ENCODE measurements at regions not wholly inside any gene's neighbourhood (a gene's known extent, or its start where the extent isn't known, plus 50 kb on each side); places are given as distances from the start of the nearest gene placed in this dataset.

DNA sequence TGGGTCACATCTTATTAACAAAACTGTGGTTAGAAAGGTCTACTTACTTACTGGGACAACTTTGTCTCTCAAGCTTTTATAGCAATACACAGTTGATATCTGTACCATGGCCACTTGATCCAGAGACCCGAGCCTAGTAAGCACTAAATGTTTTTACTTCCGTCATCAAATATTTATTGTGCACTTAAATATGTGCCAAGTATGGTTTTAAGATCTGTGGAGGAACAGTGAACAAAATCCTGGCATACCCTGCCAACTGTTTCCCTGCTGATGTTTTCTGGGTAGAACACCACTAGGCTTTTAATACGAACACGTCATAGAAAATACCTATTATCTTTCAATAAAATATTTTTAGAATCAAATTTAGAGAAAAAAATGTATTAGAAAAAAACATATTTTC, 574.8 kb downstream of the HACE1 start:
- no peaks in the 10 kb centered on the region for H3K9me3 ChIP-seq (ENCODE audit: low read length)
- in situ Hi-C loops (cut with HindIII; ENCODE audit: extremely low pct_ligation_motif_present, low pct_unique_long_range_greater_than_20kb), result no loop called here
- no peak overlapping the region for H3K9ac ChIP-seq (ENCODE audit: insufficient read depth, low read depth, low read length)
- H3K36me3 ChIP-seq (replicated peaks in 1 of 2; ENCODE audit: control insufficient read depth in 1 of 2, insufficient read depth in 2 of 2, low read length in 2 of 2), result no peaks in the 10 kb centered on the region
- H3K4me3 ChIP-seq (replicated peaks in 1 of 3; ENCODE audit: insufficient read depth in 1 of 3, low read depth in 2 of 3, low read length in 3 of 3), result no peak overlapping the region
- CTCF ChIA-PET (ENCODE audit: low intra/inter-chr PET ratio, low total read pairs), result no interaction called here
- no peak overlapping the region for H3K27ac ChIP-seq (ENCODE audit: extremely low read length, insufficient read depth, low read length)
- FAIRE-seq, result no peak
- no peak for ATAC-seq
- BruUV-seq (replicated peaks), result no TSS peak
- TF ChIP-seq MAFK (conservative IDR thresholded peaks at IDR 0.05 in 1 of 2, IDR thresholded peaks at IDR 0.05 in 1 of 2; ENCODE audit: low read length in 2 of 2) (peak in 1 of 2 experiments; percentile 44; a peak in 2 of 4 replicates), GATA4 (IDR thresholded peaks at IDR 0.05; ENCODE audit: borderline replicate concordance, low read depth) (no peak), RBAK (CRISPR knock-in tag; IDR thresholded peaks at IDR 0.05) (no peak), NFE2 (CRISPR knock-in tag; IDR thresholded peaks at IDR 0.05) (no peak), ZNF552 (CRISPR knock-in tag; IDR thresholded peaks at IDR 0.05; ENCODE audit: borderline replicate concordance) (no peak), MAFF (IDR thresholded peaks at IDR 0.05; ENCODE audit: low read depth, low read length) (peak; percentile 22; the same call in 1 of the 2 replicates), CREB1 (IDR thresholded peaks at IDR 0.05) (0 out of 2 replicates have a peak, but pooled peaks have one; percentile 12), CREB1 (CRISPR knock-in tag; IDR thresholded peaks at IDR 0.05) (no peak)
- TF ChIP-seq, protein P1, sequence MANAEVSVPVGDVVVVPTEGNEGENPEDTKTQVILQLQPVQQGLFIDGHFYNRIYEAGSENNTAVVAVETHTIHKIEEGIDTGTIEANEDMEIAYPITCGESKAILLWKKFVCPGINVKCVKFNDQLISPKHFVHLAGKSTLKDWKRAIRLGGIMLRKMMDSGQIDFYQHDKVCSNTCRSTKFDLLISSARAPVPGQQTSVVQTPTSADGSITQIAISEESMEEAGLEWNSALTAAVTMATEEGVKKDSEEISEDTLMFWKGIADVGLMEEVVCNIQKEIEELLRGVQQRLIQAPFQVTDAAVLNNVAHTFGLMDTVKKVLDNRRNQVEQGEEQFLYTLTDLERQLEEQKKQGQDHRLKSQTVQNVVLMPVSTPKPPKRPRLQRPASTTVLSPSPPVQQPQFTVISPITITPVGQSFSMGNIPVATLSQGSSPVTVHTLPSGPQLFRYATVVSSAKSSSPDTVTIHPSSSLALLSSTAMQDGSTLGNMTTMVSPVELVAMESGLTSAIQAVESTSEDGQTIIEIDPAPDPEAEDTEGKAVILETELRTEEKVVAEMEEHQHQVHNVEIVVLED (CRISPR knock-in tag; IDR thresholded peaks at IDR 0.05; ENCODE audit: borderline replicate concordance), result no peak
- no peaks in the 10 kb centered on the region; a peak in 1 of 5 replicates for H3K27me3 ChIP-seq (ENCODE audit: control insufficient read depth in 1 of 2, insufficient read depth in 2 of 2, low read length in 2 of 2)
- POLR2A ChIA-PET, result no interaction called here
- no peak overlapping the region for H2AFZ ChIP-seq (ENCODE audit: low read length)
- H3K4me1 ChIP-seq (ENCODE audit: insufficient read depth, low read length), result no peaks in the 10 kb centered on the region
- no peak overlapping the region for H3K4me2 ChIP-seq (ENCODE audit: low read depth, low read length)
- no peaks in the 10 kb centered on the region for H4K20me1 ChIP-seq (ENCODE audit: insufficient read depth, low read length)
- DNase-seq (ENCODE audit: low spot score), result no peak
- no peaks in the 10 kb centered on the region for H3K79me2 ChIP-seq (ENCODE audit: insufficient read depth, low read length)
- WGBS (ENCODE audit: low lambda C conversion rate), result 2% methylated on average over 4 of the region's 4 CpGs
- intact Hi-C loops (cut with micrococcal nuclease; ENCODE audit: unreplicated experiment), result no loop called here

All from HepG2 (cell line).